ENCODE measurements at regions not wholly inside any gene's neighbourhood (a gene's known extent, or its start where the extent isn't known, plus 50 kb on each side); places are given as distances from the start of the nearest gene placed in this dataset.
A peak's percentile ranks its signal among the peaks of the same experiment; 100 is the strongest.
"Not testable (repeated sequence)": the region's sequence is repeated elsewhere in the genome, so short reads cannot be mapped to it uniquely, and the experiment has no call there.

DNA sequence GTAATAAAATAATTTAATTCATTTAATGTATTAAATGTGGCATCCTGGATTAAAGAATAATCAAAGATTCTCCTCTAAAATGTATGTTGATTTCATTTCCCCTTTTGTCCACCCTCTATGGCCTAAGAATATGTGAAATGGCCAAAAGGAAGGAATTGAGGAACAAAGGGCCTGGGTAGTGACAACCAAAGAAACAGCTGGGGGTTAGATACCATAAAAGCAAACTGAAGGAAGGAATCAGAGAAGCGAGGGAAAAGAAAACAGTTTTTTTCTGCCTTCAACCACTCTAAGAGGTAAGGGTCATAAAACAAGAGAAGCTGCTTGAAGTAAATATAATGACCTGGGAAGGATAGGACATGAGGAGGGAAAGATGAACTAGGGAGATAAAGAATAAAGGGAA lies 139.3 kb downstream of the FAM76B start:
- no peak for DNase-seq (ENCODE audit: low read depth, low spot score)

DNA sequence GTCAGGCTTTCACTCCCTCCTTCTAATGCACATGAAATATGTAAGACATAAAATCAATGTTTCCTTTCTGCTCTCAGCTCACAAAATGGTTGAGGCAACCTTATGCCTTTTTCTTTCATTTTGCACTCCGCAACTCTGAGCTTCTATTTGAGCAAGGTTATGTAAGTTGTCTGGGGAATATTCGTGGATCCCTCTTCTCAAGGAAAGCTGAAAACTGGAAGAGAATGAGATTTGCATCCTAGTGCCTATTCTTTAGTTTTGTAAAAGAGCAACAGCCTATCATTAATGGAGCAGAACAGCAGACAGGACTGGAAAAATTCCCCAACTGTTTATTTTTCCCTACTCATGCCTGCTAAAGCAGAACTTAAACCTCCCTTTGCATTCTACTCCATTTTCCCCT lies 141.7 kb downstream of the FAM76B start:
- DNase-seq (ENCODE audit: low read depth, low spot score): no peak

DNA sequence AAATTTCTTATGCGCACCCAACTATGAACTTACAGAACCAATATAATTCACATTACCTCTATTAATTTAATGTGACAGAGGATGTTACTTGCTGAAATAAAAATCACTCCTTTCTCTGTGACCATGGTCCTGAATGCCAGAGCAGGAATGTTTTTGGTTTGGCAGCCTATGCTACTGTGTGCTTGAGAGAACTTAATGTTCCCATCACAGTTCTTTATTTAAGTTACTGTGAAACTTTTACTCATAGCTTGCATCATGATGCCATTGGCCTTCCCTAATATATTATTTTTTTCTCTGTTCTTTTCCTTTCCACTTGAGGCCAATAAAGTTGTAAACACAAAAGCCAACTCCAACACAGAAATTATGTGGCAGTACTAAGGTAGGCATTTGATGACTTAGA lies 142.2 kb downstream of the FAM76B start:
- DNase-seq (ENCODE audit: low read depth, low spot score): no peak

DNA sequence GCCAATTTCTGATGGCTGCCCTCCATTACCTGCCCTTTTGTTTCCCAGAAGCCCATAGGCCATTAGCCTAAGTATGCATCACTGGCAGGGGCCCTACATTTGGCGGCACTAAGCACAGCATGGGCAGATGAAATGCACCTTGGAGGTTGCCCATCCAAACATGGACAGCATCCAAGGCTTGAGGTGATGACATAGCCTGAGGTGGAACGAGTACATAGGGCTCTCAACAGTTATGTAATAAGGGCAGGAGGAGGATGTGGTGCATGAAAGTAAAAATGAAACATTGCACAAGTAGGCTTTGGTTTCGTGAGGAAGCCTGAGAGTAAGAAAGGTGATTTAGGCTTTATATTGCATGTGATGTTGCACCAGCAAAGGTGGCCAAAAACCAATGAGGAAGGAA lies 148.1 kb downstream of the FAM76B start:
- DNase-seq (ENCODE audit: low read depth, low spot score): no peak

DNA sequence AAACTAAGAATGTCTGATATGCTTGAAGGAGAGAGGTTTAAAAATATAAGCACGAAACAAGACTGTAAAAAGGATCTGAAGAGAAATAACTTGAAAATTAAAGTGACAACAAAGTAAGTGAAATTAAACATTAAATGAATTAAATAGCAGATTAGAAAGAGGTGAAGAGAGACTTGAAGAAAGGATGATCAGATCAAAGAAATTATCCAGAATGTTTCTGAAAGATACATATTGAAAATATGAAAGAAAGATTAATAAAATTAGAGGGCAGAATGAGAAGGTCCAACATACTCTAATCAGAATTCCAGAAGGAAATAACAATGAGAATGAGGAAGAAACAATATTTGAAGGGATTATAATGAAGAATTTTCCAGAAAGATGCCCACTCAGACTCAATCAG lies 151.1 kb downstream of the FAM76B start:
- no peak for DNase-seq (ENCODE audit: low read depth, low spot score)

DNA sequence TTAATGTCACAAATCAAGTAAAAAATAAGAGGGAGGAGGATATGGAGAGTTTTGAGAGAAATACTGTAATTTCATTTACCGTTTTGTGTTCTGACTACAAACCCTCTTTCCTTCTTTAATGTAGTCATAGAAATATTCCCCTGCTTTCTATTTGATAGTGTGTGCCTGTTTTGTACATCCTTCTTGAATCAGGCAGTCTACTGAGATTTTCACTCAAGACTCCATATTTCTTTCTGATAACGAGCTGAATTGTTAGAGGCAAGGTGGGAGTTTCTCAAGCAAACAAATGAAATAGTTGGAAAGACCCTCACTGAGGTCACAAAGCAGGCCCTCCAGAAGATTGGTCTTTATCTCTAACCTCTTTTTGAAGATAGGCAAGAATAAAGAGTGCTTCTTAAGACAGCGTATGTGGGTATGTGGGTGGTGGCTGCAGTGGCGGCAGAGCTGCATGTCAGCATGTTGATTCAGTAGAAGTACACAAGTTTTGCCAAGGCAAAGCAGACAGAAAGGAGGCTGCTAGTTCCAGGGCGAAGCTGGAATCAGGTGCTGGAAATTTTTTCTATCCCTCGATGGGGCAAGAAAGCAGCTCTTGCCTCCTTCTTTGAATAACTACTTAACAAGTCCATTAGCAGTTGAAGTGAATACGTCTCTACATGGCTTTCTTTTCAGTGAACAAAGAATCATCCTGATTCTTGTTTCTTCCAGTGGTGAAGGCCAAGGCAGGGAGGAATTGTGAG lies 164.2 kb downstream of the FAM76B start:
- peak; percentile 6 for DNase-seq (ENCODE audit: low read depth, low spot score)

DNA sequence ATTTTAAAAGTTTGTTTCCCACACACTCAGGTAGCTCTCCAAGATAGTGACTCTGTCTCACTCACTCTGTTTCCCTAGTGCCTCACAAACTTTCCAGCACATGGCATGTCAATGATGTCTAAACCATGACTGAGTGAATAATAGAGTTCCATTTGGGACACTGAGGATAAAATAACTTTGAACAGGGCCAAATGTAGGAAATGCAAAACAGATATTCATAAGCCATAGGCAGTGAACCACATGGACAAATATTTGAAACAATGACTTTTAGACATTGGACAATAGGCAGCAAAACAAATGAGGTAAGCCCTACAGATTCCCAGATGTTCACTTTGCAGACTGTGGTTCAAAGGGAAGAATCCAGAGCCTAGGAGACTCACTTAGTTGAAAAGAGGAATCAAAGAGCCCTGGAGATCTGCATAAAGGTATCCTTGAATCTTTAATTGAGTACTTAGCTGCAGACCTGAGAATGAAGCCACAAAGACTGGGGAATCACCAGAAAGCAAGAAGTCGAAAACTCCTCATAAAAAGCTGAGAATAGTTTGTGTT lies 173.3 kb downstream of the FAM76B start:
- DNase-seq (ENCODE audit: low read depth, low spot score): no peak

DNA sequence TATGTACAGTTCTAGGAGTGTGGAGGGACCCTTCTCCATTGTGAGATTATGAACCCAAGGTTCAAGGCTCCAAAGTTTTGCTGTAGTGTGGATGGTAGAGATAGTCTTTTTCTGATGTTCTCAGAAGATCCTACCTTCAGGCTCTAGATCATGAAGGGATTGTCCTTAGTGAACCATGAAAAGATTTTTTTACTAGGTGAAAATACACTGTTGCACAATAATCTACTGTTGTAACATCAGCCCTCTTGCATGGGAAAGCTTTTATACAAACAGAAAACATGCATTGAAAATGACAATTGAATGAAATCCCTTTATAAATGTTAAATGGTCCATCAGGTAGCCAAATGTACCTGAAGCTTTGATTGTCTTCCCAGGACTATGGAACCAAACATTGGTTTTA lies 177.8 kb downstream of the FAM76B start:
- no peak for DNase-seq (ENCODE audit: low read depth, low spot score)

DNA sequence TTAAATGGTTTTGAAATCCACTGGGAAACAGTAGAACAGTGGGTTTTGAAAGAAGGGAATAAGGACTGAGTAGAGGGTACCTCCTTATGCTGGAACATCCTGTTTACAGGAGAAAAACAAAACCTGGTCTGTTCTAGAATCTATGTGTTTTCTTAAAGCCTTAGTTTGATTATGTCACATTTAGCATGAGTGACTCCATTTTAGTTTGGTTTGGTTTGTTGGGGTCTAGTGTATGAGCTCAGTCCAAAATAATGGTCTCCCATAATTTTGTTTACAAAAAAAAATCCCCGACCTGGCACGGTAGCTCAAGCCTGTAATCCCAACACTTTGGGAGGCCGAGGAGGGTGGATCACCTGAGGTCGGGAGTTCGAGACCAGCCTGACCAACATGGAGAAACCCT lies 179.4 kb downstream of the FAM76B start:
- not testable (repeated sequence) for DNase-seq (ENCODE audit: low read depth, low spot score)

DNA sequence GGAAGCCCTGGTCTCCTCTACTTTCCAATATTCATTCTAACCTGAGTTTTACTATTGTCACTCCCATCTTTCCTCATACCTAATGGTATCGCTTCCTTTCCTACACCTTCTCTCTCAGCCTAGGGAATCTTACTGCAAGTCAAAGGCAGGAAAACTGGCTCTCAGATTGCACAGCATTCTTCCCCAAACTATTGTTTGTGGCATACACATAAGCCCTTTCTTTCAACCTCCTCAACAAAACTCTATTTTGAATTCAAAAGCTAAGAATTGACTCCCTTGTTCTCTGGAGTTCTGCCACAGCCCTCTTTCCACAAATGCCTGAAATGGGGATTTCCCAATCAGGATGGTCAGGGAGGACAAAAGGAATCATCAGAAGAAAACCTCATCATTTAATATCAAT lies 181.5 kb downstream of the FAM76B start:
- no peak for DNase-seq (ENCODE audit: low read depth, low spot score)

DNA sequence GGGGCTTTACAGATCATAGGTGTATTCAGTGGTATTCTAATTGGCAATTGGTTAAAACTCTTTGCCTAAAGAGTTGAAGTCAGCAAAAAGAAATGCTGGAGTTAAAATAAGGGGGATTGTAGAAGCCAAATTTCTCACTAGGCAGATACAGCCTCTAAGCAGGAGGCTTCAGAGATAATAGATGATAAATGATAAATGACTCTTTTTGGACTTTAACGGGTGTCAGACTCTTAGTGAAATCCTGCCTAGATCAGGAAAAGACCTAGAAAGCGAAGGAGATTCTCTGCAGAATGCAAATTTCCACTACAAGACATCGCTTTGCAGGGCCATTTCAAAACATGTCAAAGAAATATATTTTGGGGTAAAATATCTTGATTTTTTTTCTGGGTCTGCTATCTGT lies 182.8 kb downstream of the FAM76B start:
- DNase-seq (ENCODE audit: low read depth, low spot score): no peak

DNA sequence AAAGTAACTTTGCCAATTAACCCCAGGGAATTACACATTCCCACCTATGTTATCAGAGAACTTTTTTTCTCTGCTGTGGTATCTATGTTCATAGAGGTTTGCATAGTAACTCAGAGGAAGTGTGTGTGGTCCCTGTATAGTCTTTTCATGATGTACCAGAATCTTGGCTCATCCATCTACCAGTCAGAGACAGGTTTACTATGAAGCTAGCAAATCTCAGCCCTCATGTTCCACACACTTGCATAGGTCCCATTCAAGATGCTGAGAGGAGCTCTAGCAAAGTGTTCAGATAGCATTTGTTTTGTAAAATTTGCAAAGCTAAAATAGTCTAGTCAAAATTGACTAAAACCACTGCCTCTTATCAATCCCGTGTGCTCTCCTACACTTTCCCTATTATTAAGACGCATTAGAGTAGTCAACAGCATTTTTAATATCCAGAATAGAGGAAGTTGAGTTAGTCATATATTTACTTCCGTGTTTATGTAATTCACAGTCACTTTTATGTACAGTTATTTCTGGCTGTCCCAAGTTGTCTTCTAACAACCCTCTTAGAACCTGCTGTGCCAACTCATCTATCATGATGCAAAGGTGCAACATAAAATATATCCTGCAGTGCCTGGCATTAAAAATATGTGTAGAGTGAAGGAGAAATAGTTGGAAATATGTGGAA lies 184.2 kb downstream of the FAM76B start:
- no peak for DNase-seq (ENCODE audit: low read depth, low spot score)

DNA sequence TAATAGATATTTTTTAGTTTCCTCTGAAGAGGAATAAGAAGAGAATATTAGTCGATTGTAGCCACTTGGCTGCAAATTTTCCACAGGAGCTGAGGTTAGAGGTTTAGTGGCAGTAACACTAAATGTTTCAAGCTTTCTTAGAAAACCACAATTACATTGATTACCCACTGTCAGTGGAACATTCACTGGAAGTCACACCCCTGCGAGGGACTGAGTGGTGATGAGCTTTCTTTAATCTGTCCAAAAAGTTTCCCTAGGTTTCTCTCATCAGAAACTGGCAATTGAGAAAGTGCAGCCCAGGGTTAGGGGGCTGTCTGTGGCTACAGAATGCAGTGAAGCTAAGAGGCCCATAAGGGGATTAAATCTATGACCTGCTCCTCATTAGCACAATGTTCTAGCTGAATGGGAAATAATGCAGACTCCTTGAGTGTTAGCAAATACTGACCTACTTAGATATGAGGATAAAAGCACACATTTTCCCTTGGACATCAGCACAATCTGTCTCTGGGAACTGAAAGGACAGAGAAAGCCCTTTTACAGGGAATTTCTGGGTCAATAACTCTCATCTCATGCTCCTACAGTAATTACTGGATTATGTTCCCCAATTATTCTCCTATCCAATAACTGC lies 189.5 kb downstream of the FAM76B start:
- no peak for DNase-seq (ENCODE audit: low read depth, low spot score)

DNA sequence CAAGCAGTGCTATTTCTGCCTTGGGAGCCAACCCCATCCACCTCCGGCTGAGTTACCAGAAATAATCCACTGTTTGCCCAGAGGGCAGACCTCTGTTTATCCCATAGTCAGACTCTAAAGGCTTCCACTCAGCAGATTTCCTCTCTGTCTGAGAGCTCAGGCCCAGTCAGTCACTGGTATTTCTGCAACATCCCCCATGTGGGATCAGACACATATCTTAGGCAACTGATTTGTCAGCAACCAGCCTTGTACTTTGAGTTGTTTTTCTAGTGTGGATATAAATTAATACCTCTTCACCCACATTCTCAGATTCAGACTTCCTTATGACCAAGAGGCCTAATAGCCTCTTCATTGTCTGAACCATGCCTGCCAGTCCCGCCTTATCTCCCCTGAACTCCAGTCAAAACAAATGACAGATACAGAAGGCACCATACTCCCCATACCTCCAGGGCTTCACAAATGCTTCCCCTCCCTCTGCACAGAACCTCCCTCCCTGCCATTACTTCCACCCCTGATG lies 193.6 kb downstream of the FAM76B start:
- peak; percentile 84 for DNase-seq (ENCODE audit: low read depth, low spot score)

DNA sequence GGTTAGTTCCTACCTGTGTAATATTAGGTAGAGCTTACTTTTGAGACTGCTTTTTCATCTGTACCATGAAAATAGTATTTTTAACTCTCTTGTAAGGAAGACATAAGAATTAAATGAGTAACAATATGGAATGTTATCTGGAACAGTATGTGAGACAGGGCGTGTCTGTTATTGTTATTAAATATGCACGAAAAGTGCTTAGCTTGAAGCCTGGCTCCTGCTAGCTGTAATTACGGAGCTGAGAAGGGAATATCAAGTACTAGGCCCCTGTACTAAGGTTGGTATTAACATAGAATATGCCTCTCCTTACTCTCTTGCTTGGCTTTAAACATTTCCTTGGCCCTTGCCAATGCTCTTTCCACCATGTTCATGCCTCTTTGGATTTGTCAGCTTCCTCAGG lies 194.0 kb downstream of the FAM76B start:
- no peak for DNase-seq (ENCODE audit: low read depth, low spot score)

DNA sequence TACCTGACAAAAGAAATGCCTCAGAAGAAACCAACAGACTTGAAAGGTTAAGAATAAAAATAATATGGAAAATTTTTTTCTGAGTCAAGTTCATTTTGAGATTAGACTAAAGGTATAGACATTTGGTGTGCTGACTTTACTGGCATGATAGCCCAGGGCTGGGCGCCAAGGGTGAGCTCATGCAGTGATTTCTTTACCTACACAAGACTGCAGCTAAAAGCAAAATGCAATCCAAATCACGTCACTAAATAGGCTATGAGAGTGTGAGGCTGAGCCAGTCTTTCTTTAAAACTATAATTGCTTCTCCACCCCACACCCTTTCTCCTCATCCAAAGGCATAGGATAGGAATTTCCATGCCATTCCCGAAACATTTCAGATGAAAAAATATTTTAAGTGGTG lies 196.5 kb downstream of the FAM76B start:
- DNase-seq (ENCODE audit: low read depth, low spot score): no peak

DNA sequence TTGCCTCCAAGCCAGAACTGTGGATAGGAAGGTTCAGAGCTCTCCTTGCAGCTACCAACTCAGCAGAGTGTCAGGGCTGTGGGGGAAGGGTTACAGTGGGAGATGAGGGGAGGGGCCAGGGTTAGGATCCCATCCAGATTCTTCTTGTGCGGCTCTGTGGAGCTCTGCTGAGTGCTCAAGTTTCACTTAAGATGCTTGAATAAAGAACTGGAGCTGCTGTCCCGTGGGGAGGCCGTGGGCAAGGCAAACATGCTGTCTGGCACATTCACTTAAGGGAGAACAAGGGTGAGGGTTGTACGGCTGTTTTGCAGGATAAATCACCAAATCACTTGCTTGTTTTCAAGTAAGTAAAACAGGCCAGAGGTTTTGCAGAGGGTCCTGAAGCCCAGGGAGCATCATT lies 197.1 kb downstream of the FAM76B start:
- DNase-seq (ENCODE audit: low read depth, low spot score): peak; percentile 74

DNA sequence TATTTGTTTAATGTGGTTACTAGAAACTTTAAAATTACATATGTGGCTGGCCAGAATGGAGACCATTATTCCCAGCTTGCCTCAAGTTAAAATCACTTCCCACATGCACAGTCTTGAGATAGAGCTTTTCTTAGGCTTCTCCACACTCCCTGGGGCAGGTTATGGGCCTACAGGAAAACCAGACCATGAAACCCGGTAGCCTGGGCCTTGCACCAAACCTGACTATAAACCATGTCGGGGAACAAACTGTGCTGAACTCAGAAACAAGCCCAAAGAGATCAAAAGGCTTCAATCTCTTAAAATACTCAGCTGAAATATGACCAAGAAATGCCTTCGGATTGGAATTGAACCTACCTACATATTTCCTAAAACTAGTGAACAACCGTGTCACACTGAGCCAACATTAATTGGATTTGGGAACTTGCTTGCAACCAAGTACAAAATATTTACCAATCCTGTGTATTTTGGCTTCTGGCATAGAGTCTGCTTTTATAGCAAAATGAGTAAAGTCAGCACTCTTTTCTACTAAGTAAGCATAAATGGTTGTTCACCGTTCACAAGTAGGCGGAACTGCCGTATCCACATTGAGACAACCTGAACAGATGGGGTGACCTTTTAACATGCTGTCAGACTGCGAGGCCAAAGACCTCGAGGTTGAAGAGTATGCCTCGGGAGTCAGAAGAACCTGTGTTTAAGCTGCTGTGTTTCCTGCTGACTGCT lies 199.5 kb downstream of the FAM76B start:
- DNase-seq (ENCODE audit: low read depth, low spot score): no peak

DNA sequence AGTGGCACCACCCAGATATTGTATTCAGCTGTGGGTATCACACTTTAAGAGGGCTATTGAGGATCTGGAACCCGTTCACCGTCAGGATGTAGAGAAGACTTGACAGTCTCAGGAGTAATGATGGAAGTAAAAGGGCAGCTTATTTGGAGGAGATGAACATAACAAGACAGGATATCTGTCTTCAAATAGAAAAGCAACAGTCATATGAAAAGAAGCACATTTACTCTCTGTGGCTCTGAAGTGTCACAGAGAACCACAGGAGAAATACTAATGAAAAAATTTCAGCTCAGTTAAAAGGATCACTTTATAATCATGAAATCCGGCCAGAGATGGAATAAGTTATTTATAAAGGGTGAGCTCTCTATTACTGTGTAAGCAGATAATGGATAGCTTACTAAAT lies 200.8 kb downstream of the FAM76B start:
- no peak for DNase-seq (ENCODE audit: low read depth, low spot score)

DNA sequence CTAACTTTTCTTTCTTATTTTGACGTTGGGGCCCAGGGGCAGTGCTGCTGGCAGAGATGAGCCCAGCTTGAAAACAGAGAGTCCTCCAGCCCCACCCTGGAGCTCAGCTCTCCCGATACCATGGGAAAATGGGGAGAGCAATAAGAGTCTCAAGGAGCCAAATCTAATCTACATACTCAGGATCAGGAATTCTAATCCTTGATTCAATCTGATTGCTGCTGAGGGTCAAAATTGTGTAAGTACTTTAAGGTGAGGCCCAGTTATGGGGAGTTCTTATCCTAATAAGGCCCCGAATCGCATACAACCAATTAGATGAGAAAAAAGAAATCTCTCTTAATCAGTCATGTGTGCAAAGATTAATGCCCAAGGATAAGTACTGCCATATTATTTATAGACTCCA lies 202.9 kb downstream of the FAM76B start:
- DNase-seq (ENCODE audit: low read depth, low spot score): no peak

DNA sequence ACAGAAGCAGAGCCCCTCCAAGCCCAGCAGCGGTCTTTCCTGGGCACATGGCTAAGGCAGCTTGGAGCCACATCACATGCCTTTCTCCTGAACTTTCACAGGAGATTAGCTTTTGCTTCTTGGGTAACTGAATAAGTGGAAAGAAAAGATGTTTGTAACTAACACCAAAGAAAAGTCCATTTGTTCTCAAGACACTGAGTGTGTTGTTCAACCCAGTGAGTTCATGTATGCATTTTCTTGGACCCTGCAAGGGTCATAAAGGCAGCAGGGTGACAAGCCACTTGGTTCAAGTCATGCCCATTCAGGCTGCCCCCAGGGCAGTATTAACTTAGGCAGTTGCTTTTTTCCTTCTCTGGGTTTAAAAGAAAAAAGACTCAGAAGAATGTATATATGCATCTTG lies 203.4 kb downstream of the FAM76B start:
- no peak for DNase-seq (ENCODE audit: low read depth, low spot score)

DNA sequence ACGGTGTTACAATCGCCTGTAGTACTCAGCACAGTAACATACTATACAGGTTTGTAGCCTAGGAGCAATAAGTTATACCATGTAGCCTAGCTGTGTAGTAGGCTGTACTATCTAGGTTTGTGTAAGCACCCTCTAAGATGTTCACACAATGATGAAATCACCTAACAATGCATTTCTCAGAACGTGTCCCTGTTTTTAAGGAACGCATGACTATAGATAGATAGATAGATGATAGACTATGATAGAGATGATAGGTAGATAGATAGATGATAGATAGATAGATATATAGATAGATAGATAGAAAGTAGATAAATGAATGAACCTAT lies 203.9 kb downstream of the FAM76B start:
- no peak for DNase-seq (ENCODE audit: low read depth, low spot score)
